Left lung (tissue), 4 donors: ENCODE measurements at regions not wholly inside any gene's neighbourhood (a gene's known extent, or its start where the extent isn't known, plus 50 kb on each side); places are given as distances from the start of the nearest gene placed in this dataset.

Experiments used
- ATAC-seq: fragments of 200-7000 bp; cut with Tn5 transposase; one replicate; pipeline ENCODE4 v1.9.1; 2020; ENCODE audit warnings: moderate library complexity
- DNase-seq, 4 donors: peaks; one replicate each; pipeline ENCODE4 v3.0.0-alpha.2; 2013 to 2020
- H3K27ac ChIP-seq, 2 donors: fragments of 200-600 bp; sonication (generic) in 1 of 2; one replicate each; pipeline versions ENCODE4 v1.5.0 to v1.8.0; 2020 to 2021
- H3K27me3 ChIP-seq, 2 donors: fragments of 200-600 bp; sonication (generic) in 1 of 2; one replicate each; pipeline versions ENCODE4 v1.5.0 to v1.8.0; 2020 to 2021
- H3K36me3 ChIP-seq, 2 donors: fragments of 200-600 bp; sonication (generic) in 1 of 2; one replicate each; pipeline versions ENCODE4 v1.5.0 to v1.8.0; 2020 to 2021
- H3K4me1 ChIP-seq, 2 donors: fragments of 200-600 bp; one replicate each; pipeline ENCODE4 v1.8.0; 2021
- H3K4me3 ChIP-seq, 2 donors: fragments of 200-600 bp; sonication (generic) in 1 of 2; one replicate each; pipeline versions ENCODE4 v1.5.0 to v1.8.0; 2020 to 2021; ENCODE audit warnings: mild to moderate bottlenecking in 1 of 2
- H3K9me3 ChIP-seq, 2 donors: fragments of 200-600 bp; sonication (generic) in 1 of 2; one replicate each; pipeline versions ENCODE4 v1.5.0 to v1.8.0; 2020 to 2021
- intact Hi-C, 2 donors: fragments of 100-400 bp; cut with DNase I; formaldehyde crosslinking; loops; one replicate each; pipeline versions ENCODE4 v1.11.2 to v1.14.2; 2022
- TF ChIP-seq, protein P1 (sequence below), 2 donors: fragments of 200-600 bp; sonication (generic) in 1 of 2; IDR thresholded peaks; one replicate each; pipeline versions ENCODE4 v1.5.0 to v1.8.0; 2021; ENCODE audit warnings: antibody characterized with exemption in 2 of 2
- donor health status: DM: no; HTN: yes; CAD: no.
- donor health status: DM: no; HTN: no; CAD: no.

DNA sequence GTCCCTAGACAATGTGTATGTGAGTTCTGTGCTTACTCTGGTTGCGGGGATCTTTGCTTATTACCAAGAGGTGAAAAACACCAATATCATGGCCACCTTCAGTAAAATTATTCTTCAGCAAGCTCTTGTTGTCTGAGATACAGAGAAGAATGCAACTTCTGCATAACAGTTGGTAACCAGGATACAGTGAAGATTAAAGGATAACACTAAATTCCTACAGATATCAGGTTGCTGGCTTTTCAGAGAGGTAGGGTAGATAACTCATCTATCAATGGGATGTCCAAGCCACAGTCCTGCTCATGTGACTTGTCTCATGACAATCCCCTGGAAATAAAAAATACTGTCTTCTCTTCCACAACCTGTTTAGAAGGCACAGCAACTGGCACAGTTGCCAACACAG is 308.5 kb downstream of the TNS1 start:
- intact Hi-C loops: no loop called here
- Histone ChIP-seq H3K27me3 (no peaks in the 10 kb centered on the region), H3K4me3 (no peak overlapping the region), H3K27ac (no peak overlapping the region), H3K36me3 (no peaks in the 10 kb centered on the region), H3K9me3 (no peaks in the 10 kb centered on the region), H3K4me1 (no peaks in the 10 kb centered on the region)
- TF ChIP-seq, protein P1, sequence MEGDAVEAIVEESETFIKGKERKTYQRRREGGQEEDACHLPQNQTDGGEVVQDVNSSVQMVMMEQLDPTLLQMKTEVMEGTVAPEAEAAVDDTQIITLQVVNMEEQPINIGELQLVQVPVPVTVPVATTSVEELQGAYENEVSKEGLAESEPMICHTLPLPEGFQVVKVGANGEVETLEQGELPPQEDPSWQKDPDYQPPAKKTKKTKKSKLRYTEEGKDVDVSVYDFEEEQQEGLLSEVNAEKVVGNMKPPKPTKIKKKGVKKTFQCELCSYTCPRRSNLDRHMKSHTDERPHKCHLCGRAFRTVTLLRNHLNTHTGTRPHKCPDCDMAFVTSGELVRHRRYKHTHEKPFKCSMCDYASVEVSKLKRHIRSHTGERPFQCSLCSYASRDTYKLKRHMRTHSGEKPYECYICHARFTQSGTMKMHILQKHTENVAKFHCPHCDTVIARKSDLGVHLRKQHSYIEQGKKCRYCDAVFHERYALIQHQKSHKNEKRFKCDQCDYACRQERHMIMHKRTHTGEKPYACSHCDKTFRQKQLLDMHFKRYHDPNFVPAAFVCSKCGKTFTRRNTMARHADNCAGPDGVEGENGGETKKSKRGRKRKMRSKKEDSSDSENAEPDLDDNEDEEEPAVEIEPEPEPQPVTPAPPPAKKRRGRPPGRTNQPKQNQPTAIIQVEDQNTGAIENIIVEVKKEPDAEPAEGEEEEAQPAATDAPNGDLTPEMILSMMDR (IDR thresholded peaks at IDR 0.05): no peak
- no peak for DNase-seq
- no peak for ATAC-seq

DNA sequence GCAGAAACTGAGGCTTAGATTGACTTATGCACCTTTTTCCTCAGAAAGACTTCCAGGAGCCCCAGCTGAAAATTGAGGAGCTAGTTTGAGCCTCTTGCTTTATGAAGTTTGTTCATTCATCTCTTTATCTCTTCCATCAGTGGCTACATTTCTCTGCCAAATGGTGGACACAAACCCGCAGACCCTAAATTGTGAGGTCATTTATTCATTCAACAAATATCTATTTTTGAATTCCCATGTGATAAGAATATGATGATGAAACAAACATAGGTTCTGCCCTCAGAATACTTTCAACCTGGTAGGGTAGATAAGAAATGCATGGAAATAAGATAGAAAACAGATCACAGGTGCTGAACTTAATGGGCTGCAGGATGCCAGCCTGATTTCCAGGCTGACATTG is 309.4 kb downstream of the TNS1 start:
- Histone ChIP-seq H3K4me1 (no peaks in the 10 kb centered on the region), H3K27ac (no peak overlapping the region), H3K9me3 (no peaks in the 10 kb centered on the region), H3K36me3 (no peaks in the 10 kb centered on the region), H3K4me3 (no peak overlapping the region), H3K27me3 (no peaks in the 10 kb centered on the region)
- ATAC-seq (no peak), DNase-seq (no peak)
- intact Hi-C loops: no loop called here
- TF ChIP-seq, protein P1 (IDR thresholded peaks at IDR 0.05): no peak

GRCh38 chr2:217691920-217692666 is 310.7 kb downstream of the TNS1 start:
- intact Hi-C loops: no loop called here
- TF ChIP-seq, protein P1 (IDR thresholded peaks at IDR 0.05): no peak
- no peak overlapping the region for H3K27ac ChIP-seq

DNA sequence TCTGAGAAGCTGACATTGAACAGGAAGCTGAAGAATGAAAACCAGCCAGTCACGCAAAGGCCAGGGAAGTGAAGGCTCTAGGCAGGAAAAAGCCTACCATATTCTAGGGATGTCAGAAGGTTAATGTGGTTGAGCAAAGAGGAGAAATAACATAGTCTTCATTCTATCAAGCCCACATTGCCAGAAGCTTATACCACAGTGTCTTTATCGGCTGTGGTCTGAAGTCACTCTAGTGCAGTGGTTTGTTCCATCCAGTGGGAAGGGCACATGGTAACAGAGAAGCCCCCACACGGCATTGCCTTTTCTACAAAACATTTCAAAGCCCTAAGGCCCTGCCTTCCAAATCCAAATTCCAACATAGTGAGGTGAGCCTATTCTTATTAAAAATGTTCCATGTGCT is 311.3 kb downstream of the TNS1 start:
- H3K36me3 ChIP-seq: no peaks in the 10 kb centered on the region
- H3K4me3 ChIP-seq: no peak overlapping the region
- DNase-seq: no peak
- no peaks in the 10 kb centered on the region for H3K9me3 ChIP-seq
- intact Hi-C loops: no loop called here
- TF ChIP-seq, protein P1 (IDR thresholded peaks at IDR 0.05): no peak
- no peaks in the 10 kb centered on the region for H3K4me1 ChIP-seq
- no peak for ATAC-seq
- H3K27me3 ChIP-seq: no peaks in the 10 kb centered on the region
- no peak overlapping the region for H3K27ac ChIP-seq

More at GRCh38 chr2:217691920-217692666, 310.7 kb downstream of the TNS1 start:
- DNase-seq (no peak), ATAC-seq (peak; percentile 62)
- Histone ChIP-seq H3K9me3 (no peaks in the 10 kb centered on the region), H3K4me1 (no peaks in the 10 kb centered on the region), H3K4me3 (no peak overlapping the region), H3K27me3 (no peaks in the 10 kb centered on the region), H3K36me3 (no peaks in the 10 kb centered on the region)

GRCh38 chr2:217689053-217689452 is 313.7 kb downstream of the TNS1 start:
- TF ChIP-seq, protein P1 (IDR thresholded peaks at IDR 0.05): no peak
- Histone ChIP-seq H3K9me3 (no peaks in the 10 kb centered on the region), H3K4me1 (peaks cover 0 to 3% of the 10 kb centered on the region in 2 donors), H3K4me3 (no peak overlapping the region), H3K36me3 (no peaks in the 10 kb centered on the region), H3K27me3 (no peaks in the 10 kb centered on the region), H3K27ac (no peak overlapping the region)
- intact Hi-C loops: no loop called here
- no peak for ATAC-seq
- no peak for DNase-seq
